GM06990 (cell line): ENCODE measurements at regions not wholly inside any gene's neighbourhood (a gene's known extent, or its start where the extent isn't known, plus 50 kb on each side); places are given as distances from the start of the nearest gene placed in this dataset.
A peak's percentile ranks its signal among the peaks of the same experiment; 100 is the strongest.
"Not testable (repeated sequence)": the region's sequence is repeated elsewhere in the genome, so short reads cannot be mapped to it uniquely, and the experiment has no call there.

ENCODE experiments used
- DNase-seq: peaks from one replicate; pipeline ENCODE4 v3.0.0-alpha.2; 2011; ENCODE audit not compliant: insufficient read length; ENCODE audit errors: extremely low read depth
- H3K27me3 ChIP-seq: replicated peaks from 2 replicates; pipeline ENCODE4 v1.6.0; 2011; ENCODE audit warnings: low read length; ENCODE audit not compliant: control insufficient read depth, insufficient read depth
- H3K36me3 ChIP-seq: 2 replicates; pipeline ENCODE4 v1.5.1; 2011; ENCODE audit warnings: low read length; ENCODE audit not compliant: control insufficient read depth, insufficient read depth
- H3K4me3 ChIP-seq: replicated peaks from 2 replicates; pipeline ENCODE4 v1.5.1; 2011; ENCODE audit warnings: low read depth, mild to moderate bottlenecking, control low read depth, low read length
- TF ChIP-seq, protein P1 (sequence below): IDR thresholded peaks from 2 replicates; pipeline ENCODE4 v1.5.1; 2011; ENCODE audit warnings: low read length, control low read depth, mild to moderate bottlenecking, inconsistent platforms; ENCODE audit not compliant: insufficient read depth, poor library complexity, severe bottlenecking

DNA sequence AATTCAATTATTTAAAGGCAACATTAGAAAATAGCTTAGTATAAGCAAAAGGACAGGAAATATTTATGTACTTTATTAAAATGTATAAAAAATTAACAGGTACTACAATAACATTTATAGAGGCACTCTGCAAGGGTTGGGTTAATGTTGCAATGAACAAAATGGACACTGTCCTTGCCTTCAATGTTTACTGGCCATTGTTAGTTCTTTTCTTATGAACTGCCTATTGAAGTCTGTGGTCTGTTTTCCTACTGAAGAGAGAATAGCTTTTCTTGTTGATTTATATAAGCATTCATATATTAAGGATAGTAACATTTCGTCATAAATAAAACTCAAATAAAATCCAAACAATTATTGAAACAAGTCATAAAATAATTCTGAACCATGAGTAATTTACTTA is 135.3 kb upstream of the BEND6 start:
- TF ChIP-seq, protein P1, sequence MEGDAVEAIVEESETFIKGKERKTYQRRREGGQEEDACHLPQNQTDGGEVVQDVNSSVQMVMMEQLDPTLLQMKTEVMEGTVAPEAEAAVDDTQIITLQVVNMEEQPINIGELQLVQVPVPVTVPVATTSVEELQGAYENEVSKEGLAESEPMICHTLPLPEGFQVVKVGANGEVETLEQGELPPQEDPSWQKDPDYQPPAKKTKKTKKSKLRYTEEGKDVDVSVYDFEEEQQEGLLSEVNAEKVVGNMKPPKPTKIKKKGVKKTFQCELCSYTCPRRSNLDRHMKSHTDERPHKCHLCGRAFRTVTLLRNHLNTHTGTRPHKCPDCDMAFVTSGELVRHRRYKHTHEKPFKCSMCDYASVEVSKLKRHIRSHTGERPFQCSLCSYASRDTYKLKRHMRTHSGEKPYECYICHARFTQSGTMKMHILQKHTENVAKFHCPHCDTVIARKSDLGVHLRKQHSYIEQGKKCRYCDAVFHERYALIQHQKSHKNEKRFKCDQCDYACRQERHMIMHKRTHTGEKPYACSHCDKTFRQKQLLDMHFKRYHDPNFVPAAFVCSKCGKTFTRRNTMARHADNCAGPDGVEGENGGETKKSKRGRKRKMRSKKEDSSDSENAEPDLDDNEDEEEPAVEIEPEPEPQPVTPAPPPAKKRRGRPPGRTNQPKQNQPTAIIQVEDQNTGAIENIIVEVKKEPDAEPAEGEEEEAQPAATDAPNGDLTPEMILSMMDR, result no peak
- DNase-seq, result no peak
- no peak overlapping the region for H3K4me3 ChIP-seq
- H3K36me3 ChIP-seq, result no peaks in the 10 kb centered on the region
- H3K27me3 ChIP-seq, result no peaks in the 10 kb centered on the region

DNA sequence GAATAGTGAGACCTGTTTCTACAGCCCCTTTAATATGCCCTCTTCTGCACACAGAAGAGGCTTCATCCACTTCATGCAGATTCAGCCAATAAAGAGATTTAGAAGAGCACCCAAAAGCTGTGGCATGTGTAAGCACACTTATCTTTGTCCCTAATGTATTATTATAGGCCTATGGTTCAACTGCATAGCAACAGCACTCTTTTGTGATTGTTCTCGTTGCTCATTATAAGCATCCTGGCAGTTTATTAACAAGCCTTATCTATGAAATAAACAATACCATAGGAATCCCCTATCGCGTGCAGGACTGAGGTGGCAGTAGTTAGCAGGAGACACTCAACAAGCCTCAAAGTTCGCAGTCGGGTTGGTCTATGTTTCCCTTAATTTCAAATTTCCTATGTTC is 138.5 kb upstream of the BEND6 start:
- H3K4me3 ChIP-seq, result no peak overlapping the region
- DNase-seq, result no peak
- TF ChIP-seq, protein P1, result no peak
- H3K27me3 ChIP-seq, result no peaks in the 10 kb centered on the region
- no peaks in the 10 kb centered on the region for H3K36me3 ChIP-seq

DNA sequence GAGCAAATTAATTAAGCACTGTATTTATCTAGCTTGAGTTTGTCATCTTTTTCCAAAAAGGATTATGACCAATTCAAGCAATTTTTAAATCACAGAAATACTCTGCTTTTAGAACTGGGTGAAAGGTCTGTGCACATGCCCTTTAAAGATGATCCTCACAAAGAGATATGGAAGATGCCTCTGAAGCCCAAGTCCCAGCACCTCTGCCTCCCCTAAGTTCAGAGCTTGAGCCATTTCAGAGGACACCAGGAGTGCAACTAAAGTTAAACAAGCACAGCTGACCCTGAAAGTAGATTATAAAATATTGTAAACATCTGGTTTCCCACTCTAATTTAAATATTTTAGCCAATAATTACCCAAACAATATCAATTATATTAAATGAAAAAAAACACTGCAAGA is 139.5 kb upstream of the BEND6 start:
- DNase-seq, result no peak

DNA sequence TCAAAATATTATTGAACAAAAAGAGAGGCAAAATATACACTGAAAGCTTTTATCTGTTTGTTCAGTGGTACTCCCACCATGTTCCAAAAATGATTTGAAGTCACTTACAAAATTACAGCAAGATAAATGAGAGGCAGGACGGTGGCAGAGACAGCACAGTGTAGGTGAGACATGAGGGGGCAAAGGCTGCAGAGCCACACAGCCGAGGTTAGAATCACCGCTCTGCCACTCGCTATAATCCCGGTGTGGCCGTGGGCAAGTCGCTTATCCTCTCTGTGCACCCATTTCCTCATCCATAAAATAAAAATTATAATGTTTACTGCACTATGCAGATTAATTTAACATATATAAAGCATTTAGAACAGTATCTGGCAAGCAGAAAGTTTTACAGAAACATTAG is 140.1 kb upstream of the BEND6 start:
- no peak for DNase-seq
- TF ChIP-seq, protein P1, result no peak
- H3K27me3 ChIP-seq, result no peaks in the 10 kb centered on the region
- H3K36me3 ChIP-seq, result no peaks in the 10 kb centered on the region
- H3K4me3 ChIP-seq, result peak overlapping the region; percentile 23

More for the DNA sequence above, 139.5 kb upstream of the BEND6 start:
- Histone ChIP-seq H3K36me3 (no peaks in the 10 kb centered on the region), H3K27me3 (no peaks in the 10 kb centered on the region), H3K4me3 (no peak overlapping the region)
- TF ChIP-seq, protein P1, result no peak

DNA sequence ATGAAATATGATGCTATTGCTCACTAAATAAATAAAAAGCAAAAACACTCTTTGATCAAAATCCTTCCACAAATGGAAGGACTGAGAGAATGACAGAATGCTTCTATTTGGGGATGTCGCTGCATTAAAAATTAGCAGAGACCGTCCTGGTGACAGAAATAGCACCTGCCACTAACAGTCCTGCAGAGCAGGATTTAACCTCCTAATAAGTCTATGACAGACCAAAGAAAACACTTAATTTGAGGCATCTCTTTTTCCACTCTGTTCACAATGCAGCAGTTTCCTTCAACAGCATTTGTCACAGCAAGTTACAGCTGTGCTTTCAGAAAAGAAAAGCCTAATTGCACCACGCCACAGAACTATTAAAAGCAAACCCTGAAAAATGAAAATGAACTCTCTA is 140.6 kb upstream of the BEND6 start:
- no peaks in the 10 kb centered on the region for H3K27me3 ChIP-seq
- no peak for DNase-seq
- TF ChIP-seq, protein P1, result no peak
- no peaks in the 10 kb centered on the region for H3K36me3 ChIP-seq
- peak overlapping the region; percentile 6 for H3K4me3 ChIP-seq

DNA sequence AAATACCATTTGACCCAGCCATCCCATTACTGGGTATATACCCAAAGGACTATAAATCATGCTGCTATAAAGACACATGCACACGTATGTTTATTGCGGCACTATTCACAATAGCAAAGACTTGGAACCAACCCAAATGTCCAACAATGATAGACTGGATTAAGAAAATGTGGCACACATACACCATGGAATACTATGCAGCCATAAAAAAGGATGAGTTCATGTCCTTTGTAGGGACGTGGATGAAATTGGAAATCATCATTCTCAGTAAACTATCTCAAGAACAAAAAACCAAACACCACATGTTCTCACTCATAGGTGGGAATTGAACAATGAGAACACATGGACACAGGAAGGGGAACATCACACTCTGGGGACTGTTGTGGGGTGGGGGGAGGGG is 142.1 kb upstream of the BEND6 start:
- DNase-seq, H3K4me3 ChIP-seq, H3K27me3 ChIP-seq, H3K36me3 ChIP-seq: not testable (repeated sequence)
